Prostate gland (tissue), 2 donors: ENCODE measurements at regions not wholly inside any gene's neighbourhood (a gene's known extent, or its start where the extent isn't known, plus 50 kb on each side); places are given as distances from the start of the nearest gene placed in this dataset.

Experiments
- DNase-seq: peaks from one replicate; pipeline ENCODE4 v3.0.0-alpha.2; 2019; ENCODE audit warnings: low spot score
- H3K27ac ChIP-seq, 2 donors: fragments of 200-600 bp; sonication (generic); 2 replicates each; pipeline ENCODE4 v1.5.1; 2017 to 2019
- H3K27me3 ChIP-seq: fragments of 200-600 bp; sonication (generic); replicated peaks from 2 replicates; pipeline ENCODE4 v1.5.1; 2019; ENCODE audit not compliant: insufficient read depth
- H3K36me3 ChIP-seq, 2 donors: fragments of 200-600 bp; sonication (generic); 1 replicate in 1 of 2; 2 replicates in 1 of 2; pipeline versions ENCODE4 v1.5.1 to v1.8.1; 2017 to 2019
- H3K4me1 ChIP-seq: fragments of 200-600 bp; sonication (generic); replicated peaks from 2 replicates; pipeline ENCODE4 v1.5.1; 2019
- H3K4me3 ChIP-seq, 2 donors: fragments of 200-600 bp; sonication (generic); 2 replicates each; pipeline ENCODE4 v1.5.1; 2017 to 2019
- H3K9me3 ChIP-seq: fragments of 200-600 bp; sonication (generic); 2 replicates; pipeline ENCODE4 v1.5.1; 2017
- CTCF ChIP-seq, 4 experiments: fragments of 200-600 bp in 2 of 4; fragments of 450-650 bp in 2 of 4; sonication (generic) in 2 of 4; IDR thresholded peaks; 1 replicate in 3 of 4; 2 replicates in 1 of 4; pipeline ENCODE4 v1.5.1; 2016 to 2019; ENCODE audit warnings: antibody characterized with exemption in 4 of 4, mild to moderate bottlenecking in 2 of 4, moderate library complexity in 2 of 4
- POLR2A ChIP-seq: fragments of 450-650 bp; IDR thresholded peaks from one replicate; pipeline ENCODE4 v1.6.1; 2016; ENCODE audit warnings: antibody characterized with exemption, mild to moderate bottlenecking
- POLR2AphosphoS5 ChIP-seq: sonication (generic); formaldehyde crosslinking; IDR thresholded peaks from one replicate; pipeline ENCODE4 v1.6.1; 2017; ENCODE audit warnings: antibody characterized with exemption
- WGBS: methylation state at CpG from one replicate; pipeline ENCODE4 v1.1.5; 2018; 5-methylcytosine and 5-hydroxymethylcytosine counted together
- intact Hi-C: fragments of 100-400 bp; cut with DNase I; formaldehyde crosslinking; loops from one replicate; pipeline ENCODE4 v1.14.2; 2022

GRCh38 chr4:101710806-101711205, 79.7 kb upstream of the BANK1 start:
- Histone ChIP-seq H3K27me3 (no peaks in the 10 kb centered on the region), H3K36me3 (no peaks in the 10 kb centered on the region), H3K4me3 (no peak overlapping the region), H3K9me3 (no peaks in the 10 kb centered on the region), H3K27ac (no peak overlapping the region), H3K4me1 (no peaks in the 10 kb centered on the region)
- TF ChIP-seq CTCF (IDR thresholded peaks at IDR 0.05) (no peak), POLR2A (no peak), POLR2AphosphoS5 (no peak)
- WGBS = 97% methylated on average over 1 of the region's 1 CpG
- DNase-seq = no peak
- intact Hi-C loops = no loop called here

GRCh38 chr4:101708293-101709039, 82.1 kb upstream of the BANK1 start:
- Histone ChIP-seq H3K36me3 (no peaks in the 10 kb centered on the region), H3K4me1 (no peaks in the 10 kb centered on the region), H3K4me3 (no peak overlapping the region), H3K27ac (no peak overlapping the region), H3K27me3 (no peaks in the 10 kb centered on the region), H3K9me3 (no peaks in the 10 kb centered on the region)
- no peak for TF ChIP-seq POLR2A
- no peak for TF ChIP-seq POLR2AphosphoS5
- no peak for TF ChIP-seq CTCF (IDR thresholded peaks at IDR 0.05)
- intact Hi-C loops = no loop called here
- WGBS = 84% methylated on average over 1 of the region's 1 CpG
- DNase-seq = no peak

- H3K27ac ChIP-seq = no peak overlapping the region
- no peak for DNase-seq
- WGBS = 79% methylated on average over 3 of the region's 3 CpGs
- TF ChIP-seq CTCF (IDR thresholded peaks at IDR 0.05) = no peak
- TF ChIP-seq POLR2A = no peak
- no peak for TF ChIP-seq POLR2AphosphoS5
- no peaks in the 10 kb centered on the region for H3K4me1 ChIP-seq
- no peaks in the 10 kb centered on the region for H3K36me3 ChIP-seq
- intact Hi-C loops = no loop called here
- H3K27me3 ChIP-seq = no peaks in the 10 kb centered on the region
- H3K4me3 ChIP-seq = no peak overlapping the region
- no peaks in the 10 kb centered on the region for H3K9me3 ChIP-seq
Observed at GRCh38 chr4:101707596-101707995, 82.9 kb upstream of the BANK1 start.

GRCh38 chr4:101706535-101707057, 83.9 kb upstream of the BANK1 start:
- no peak for TF ChIP-seq POLR2A
- no peak for TF ChIP-seq CTCF (IDR thresholded peaks at IDR 0.05)
- no peak for TF ChIP-seq POLR2AphosphoS5
- H3K36me3 ChIP-seq = no peaks in the 10 kb centered on the region
- intact Hi-C loops = no loop called here
- H3K4me1 ChIP-seq = no peaks in the 10 kb centered on the region
- H3K4me3 ChIP-seq = no peak overlapping the region
- WGBS = 100% methylated on average over 1 of the region's 1 CpG
- no peaks in the 10 kb centered on the region for H3K27me3 ChIP-seq
- no peak overlapping the region for H3K27ac ChIP-seq
- H3K9me3 ChIP-seq = no peaks in the 10 kb centered on the region
- DNase-seq = no peak

- 100% methylated on average over 1 of the region's 1 CpG for WGBS
- intact Hi-C loops = no loop called here
- Histone ChIP-seq H3K27me3 (no peaks in the 10 kb centered on the region), H3K27ac (no peak overlapping the region), H3K4me1 (no peaks in the 10 kb centered on the region), H3K36me3 (no peaks in the 10 kb centered on the region), H3K4me3 (no peak overlapping the region), H3K9me3 (no peaks in the 10 kb centered on the region)
- DNase-seq = no peak
- no peak for TF ChIP-seq POLR2AphosphoS5
- TF ChIP-seq CTCF (IDR thresholded peaks at IDR 0.05) = no peak
- no peak for TF ChIP-seq POLR2A
Observed at GRCh38 chr4:101701551-101701950, 89.0 kb upstream of the BANK1 start.
